ENCODE measurements at regions not wholly inside any gene's neighbourhood (a gene's known extent, or its start where the extent isn't known, plus 50 kb on each side); places are given as distances from the start of the nearest gene placed in this dataset.

- TF ChIP-seq SMC3 (IDR thresholded peaks at IDR 0.05; ENCODE audit: low read depth, low read length) (no peak), RAD21 (IDR thresholded peaks at IDR 0.05; ENCODE audit: low read length) (no peak), POLR2A (IDR thresholded peaks at IDR 0.05; ENCODE audit: low read depth, low read length) (no peak), RFX5 (IDR thresholded peaks at IDR 0.05; ENCODE audit: low read depth, low read length) (no peak), MAFK (IDR thresholded peaks at IDR 0.05; ENCODE audit: low read depth, low read length) (no peak), MXI1 (IDR thresholded peaks at IDR 0.05; ENCODE audit: borderline replicate concordance, low read depth, low read length) (no peak), CHD1 (IDR thresholded peaks at IDR 0.05; ENCODE audit: low read depth, low read length) (no peak), USF2 (IDR thresholded peaks at IDR 0.05; ENCODE audit: low read depth, low read length) (no peak), BHLHE40 (IDR thresholded peaks at IDR 0.05; ENCODE audit: low read depth, low read length) (no peak)
- TF ChIP-seq, protein P1, sequence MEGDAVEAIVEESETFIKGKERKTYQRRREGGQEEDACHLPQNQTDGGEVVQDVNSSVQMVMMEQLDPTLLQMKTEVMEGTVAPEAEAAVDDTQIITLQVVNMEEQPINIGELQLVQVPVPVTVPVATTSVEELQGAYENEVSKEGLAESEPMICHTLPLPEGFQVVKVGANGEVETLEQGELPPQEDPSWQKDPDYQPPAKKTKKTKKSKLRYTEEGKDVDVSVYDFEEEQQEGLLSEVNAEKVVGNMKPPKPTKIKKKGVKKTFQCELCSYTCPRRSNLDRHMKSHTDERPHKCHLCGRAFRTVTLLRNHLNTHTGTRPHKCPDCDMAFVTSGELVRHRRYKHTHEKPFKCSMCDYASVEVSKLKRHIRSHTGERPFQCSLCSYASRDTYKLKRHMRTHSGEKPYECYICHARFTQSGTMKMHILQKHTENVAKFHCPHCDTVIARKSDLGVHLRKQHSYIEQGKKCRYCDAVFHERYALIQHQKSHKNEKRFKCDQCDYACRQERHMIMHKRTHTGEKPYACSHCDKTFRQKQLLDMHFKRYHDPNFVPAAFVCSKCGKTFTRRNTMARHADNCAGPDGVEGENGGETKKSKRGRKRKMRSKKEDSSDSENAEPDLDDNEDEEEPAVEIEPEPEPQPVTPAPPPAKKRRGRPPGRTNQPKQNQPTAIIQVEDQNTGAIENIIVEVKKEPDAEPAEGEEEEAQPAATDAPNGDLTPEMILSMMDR (conservative IDR thresholded peaks at IDR 0.05; ENCODE audit: low read depth, low read length): no peak
- TF ChIP-seq, protein P2, sequence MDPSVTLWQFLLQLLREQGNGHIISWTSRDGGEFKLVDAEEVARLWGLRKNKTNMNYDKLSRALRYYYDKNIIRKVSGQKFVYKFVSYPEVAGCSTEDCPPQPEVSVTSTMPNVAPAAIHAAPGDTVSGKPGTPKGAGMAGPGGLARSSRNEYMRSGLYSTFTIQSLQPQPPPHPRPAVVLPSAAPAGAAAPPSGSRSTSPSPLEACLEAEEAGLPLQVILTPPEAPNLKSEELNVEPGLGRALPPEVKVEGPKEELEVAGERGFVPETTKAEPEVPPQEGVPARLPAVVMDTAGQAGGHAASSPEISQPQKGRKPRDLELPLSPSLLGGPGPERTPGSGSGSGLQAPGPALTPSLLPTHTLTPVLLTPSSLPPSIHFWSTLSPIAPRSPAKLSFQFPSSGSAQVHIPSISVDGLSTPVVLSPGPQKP (IDR thresholded peaks at IDR 0.05; ENCODE audit: borderline replicate concordance, low read depth, low read length): no peak
Observed at GRCh38 chr1:36663772-36664430, 181.2 kb upstream of the CSF3R start.

Data from IMR-90 (cell line).